ENCODE measurements at regions not wholly inside any gene's neighbourhood (a gene's known extent, or its start where the extent isn't known, plus 50 kb on each side); places are given as distances from the start of the nearest gene placed in this dataset.

- no peaks in the 10 kb centered on the region for H3K27me3 ChIP-seq (ENCODE audit: insufficient read depth, low read depth)
- H3K27ac ChIP-seq: no peak overlapping the region
- H2AFZ ChIP-seq: no peak overlapping the region
- H4K20me1 ChIP-seq (ENCODE audit: insufficient read depth): no peaks in the 10 kb centered on the region
- H3K4me2 ChIP-seq: no peak overlapping the region
- no peak for DNase-seq
- intact Hi-C loops (cut with micrococcal nuclease; ENCODE audit: unreplicated experiment): no loop called here
- no peak overlapping the region for H3K4me3 ChIP-seq
- no peaks in the 10 kb centered on the region for H3K36me3 ChIP-seq (ENCODE audit: low read depth)
- H3K9me3 ChIP-seq (ENCODE audit: insufficient read depth, low read depth): no peaks in the 10 kb centered on the region
- no peaks in the 10 kb centered on the region for H3K9me2 ChIP-seq (ENCODE audit: insufficient read depth)
- POLR2A ChIA-PET (ENCODE audit: unreplicated experiment): no interaction called here
- H3K79me2 ChIP-seq (ENCODE audit: low read depth): no peaks in the 10 kb centered on the region
- no TSS peak for BruUV-seq (replicated peaks)
- TF ChIP-seq CTCF (conservative IDR thresholded peaks at IDR 0.05) (no peak), EZH2 (IDR thresholded peaks at IDR 0.05; ENCODE audit: low read depth) (no peak)
- CTCF ChIA-PET: no interaction called here
- no peaks in the 10 kb centered on the region for H3F3A ChIP-seq (ENCODE audit: insufficient read depth, low read depth)
- no peaks in the 10 kb centered on the region for H3K4me1 ChIP-seq (replicated peaks; ENCODE audit: insufficient read depth)
Measured at GRCh38 chr20:24385547-24385946, 83.9 kb upstream of the SYNDIG1 start.

- no peaks in the 10 kb centered on the region for H3K36me3 ChIP-seq (ENCODE audit: low read depth)
- no peak overlapping the region for H3K27ac ChIP-seq
- H3K4me3 ChIP-seq: no peak overlapping the region
- no peak for TF ChIP-seq CTCF (conservative IDR thresholded peaks at IDR 0.05)
- no peak for TF ChIP-seq EZH2 (IDR thresholded peaks at IDR 0.05; ENCODE audit: low read depth)
- no peak overlapping the region for H2AFZ ChIP-seq
- no peaks in the 10 kb centered on the region for H3K79me2 ChIP-seq (ENCODE audit: low read depth)
- no peaks in the 10 kb centered on the region for H3K9me3 ChIP-seq (ENCODE audit: insufficient read depth, low read depth)
- H3K4me1 ChIP-seq (replicated peaks; ENCODE audit: insufficient read depth): no peaks in the 10 kb centered on the region
- H3K27me3 ChIP-seq (ENCODE audit: insufficient read depth, low read depth): no peaks in the 10 kb centered on the region
- no peaks in the 10 kb centered on the region for H3K9me2 ChIP-seq (ENCODE audit: insufficient read depth)
- no peaks in the 10 kb centered on the region for H3F3A ChIP-seq (ENCODE audit: insufficient read depth, low read depth)
- no TSS peak for BruUV-seq (replicated peaks)
- no peak overlapping the region for H3K4me2 ChIP-seq
- intact Hi-C loops (cut with micrococcal nuclease; ENCODE audit: unreplicated experiment): no loop called here
- no peaks in the 10 kb centered on the region for H4K20me1 ChIP-seq (ENCODE audit: insufficient read depth)
- no peak for DNase-seq
- ChIA-PET POLR2A (ENCODE audit: unreplicated experiment) (no interaction called here), CTCF (no interaction called here)
Measured at GRCh38 chr20:24384865-24385264, 84.6 kb upstream of the SYNDIG1 start.

GRCh38 chr20:24382743-24383142, 86.7 kb upstream of the SYNDIG1 start:
- CTCF ChIA-PET: no interaction called here
- no peaks in the 10 kb centered on the region for H3K9me3 ChIP-seq (ENCODE audit: insufficient read depth, low read depth)
- H3K27ac ChIP-seq: no peak overlapping the region
- no peaks in the 10 kb centered on the region for H3K79me2 ChIP-seq (ENCODE audit: low read depth)
- no peaks in the 10 kb centered on the region for H3K27me3 ChIP-seq (ENCODE audit: insufficient read depth, low read depth)
- no TSS peak for BruUV-seq (replicated peaks)
- H4K20me1 ChIP-seq (ENCODE audit: insufficient read depth): no peaks in the 10 kb centered on the region
- peaks cover 8% of the 10 kb centered on the region for H3K4me1 ChIP-seq (replicated peaks; ENCODE audit: insufficient read depth)
- H3K36me3 ChIP-seq (ENCODE audit: low read depth): no peaks in the 10 kb centered on the region
- no peak for DNase-seq
- TF ChIP-seq EZH2 (IDR thresholded peaks at IDR 0.05; ENCODE audit: low read depth) (no peak), CTCF (conservative IDR thresholded peaks at IDR 0.05) (no peak)
- intact Hi-C loops (cut with micrococcal nuclease; ENCODE audit: unreplicated experiment): loop anchor here (2.0 kb wide), 1 partner anchor 16 kb away; no protein-coding TSS in a partner anchor
- no peak overlapping the region for H3K4me2 ChIP-seq
- H3F3A ChIP-seq (ENCODE audit: insufficient read depth, low read depth): no peaks in the 10 kb centered on the region
- no peak overlapping the region for H2AFZ ChIP-seq
- no peaks in the 10 kb centered on the region for H3K9me2 ChIP-seq (ENCODE audit: insufficient read depth)
- no peak overlapping the region for H3K4me3 ChIP-seq
- POLR2A ChIA-PET (ENCODE audit: unreplicated experiment): no interaction called here
